ENCODE measurements at regions not wholly inside any gene's neighbourhood (a gene's known extent, or its start where the extent isn't known, plus 50 kb on each side); places are given as distances from the start of the nearest gene placed in this dataset.
A peak's percentile ranks its signal among the peaks of the same experiment; 100 is the strongest.

DNA sequence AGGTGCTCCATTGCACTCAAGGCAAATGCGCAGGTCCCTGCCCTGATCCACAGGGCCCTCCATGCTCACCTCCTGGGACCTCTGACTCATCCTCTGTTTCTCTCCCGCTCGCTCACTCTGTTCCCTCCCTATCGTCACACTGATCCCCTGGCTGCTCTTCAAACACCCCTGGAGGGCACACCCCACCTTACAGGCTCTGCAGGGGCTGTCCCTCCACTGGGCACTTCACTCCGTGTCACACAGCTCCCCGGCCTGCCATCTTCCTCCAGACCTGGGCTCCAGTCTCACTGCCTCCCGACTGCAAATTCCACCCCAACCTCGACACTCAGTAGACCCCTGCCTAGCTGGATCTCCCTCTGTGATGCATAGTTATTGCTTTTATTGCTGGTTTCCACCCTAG, 91.5 kb upstream of the PRDM11 start:
- no peak overlapping the region for H3K27ac Mint-ChIP-seq
- POLR2A ChIA-PET: no interaction called here
- no peaks in the 10 kb centered on the region for H3K36me3 Mint-ChIP-seq
- H3K9me3 Mint-ChIP-seq: no peaks in the 10 kb centered on the region
- no peak overlapping the region for H3K4me3 Mint-ChIP-seq
- no peak for DNase-seq
- H3K27me3 Mint-ChIP-seq: peaks cover 3% of the 10 kb centered on the region
- H3K4me1 Mint-ChIP-seq (ENCODE audit: low read depth): no peaks in the 10 kb centered on the region
- CTCF ChIA-PET: no interaction called here
- intact Hi-C loops (cut with micrococcal nuclease): no loop called here

DNA sequence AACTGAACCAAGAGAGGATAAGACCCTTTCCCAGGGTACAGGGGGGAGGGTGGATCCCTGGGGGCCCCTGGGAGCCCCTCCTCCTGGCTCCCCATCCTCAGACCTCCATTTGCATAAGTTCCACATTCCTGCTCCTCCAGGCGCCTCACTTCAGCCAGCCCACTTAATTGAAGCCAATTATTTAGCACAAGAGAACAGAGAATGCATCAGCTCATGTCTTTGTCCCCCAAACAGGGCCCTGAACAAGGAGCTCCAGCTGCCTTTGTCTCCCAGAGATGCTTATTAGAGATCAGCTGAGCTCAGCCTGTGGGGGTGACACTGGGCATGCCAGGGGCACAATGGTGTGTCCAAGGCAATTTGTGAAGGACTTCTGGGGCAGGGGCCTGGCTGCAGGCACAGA, 89.9 kb upstream of the PRDM11 start:
- H3K27me3 Mint-ChIP-seq: peaks cover 3% of the 10 kb centered on the region
- CTCF ChIA-PET: interaction anchor here (0.7 to 1.3 kb wide), 2 partner anchors 121 to 130 kb away, joined by 3 to 4 read pairs; no protein-coding TSS in a partner anchor
- intact Hi-C loops (cut with micrococcal nuclease): no loop called here
- no peak for DNase-seq
- H3K4me1 Mint-ChIP-seq (ENCODE audit: low read depth): no peaks in the 10 kb centered on the region
- H3K36me3 Mint-ChIP-seq: no peaks in the 10 kb centered on the region
- no peak overlapping the region for H3K27ac Mint-ChIP-seq
- no peak overlapping the region for H3K4me3 Mint-ChIP-seq
- no peaks in the 10 kb centered on the region for H3K9me3 Mint-ChIP-seq
- POLR2A ChIA-PET: no interaction called here

DNA sequence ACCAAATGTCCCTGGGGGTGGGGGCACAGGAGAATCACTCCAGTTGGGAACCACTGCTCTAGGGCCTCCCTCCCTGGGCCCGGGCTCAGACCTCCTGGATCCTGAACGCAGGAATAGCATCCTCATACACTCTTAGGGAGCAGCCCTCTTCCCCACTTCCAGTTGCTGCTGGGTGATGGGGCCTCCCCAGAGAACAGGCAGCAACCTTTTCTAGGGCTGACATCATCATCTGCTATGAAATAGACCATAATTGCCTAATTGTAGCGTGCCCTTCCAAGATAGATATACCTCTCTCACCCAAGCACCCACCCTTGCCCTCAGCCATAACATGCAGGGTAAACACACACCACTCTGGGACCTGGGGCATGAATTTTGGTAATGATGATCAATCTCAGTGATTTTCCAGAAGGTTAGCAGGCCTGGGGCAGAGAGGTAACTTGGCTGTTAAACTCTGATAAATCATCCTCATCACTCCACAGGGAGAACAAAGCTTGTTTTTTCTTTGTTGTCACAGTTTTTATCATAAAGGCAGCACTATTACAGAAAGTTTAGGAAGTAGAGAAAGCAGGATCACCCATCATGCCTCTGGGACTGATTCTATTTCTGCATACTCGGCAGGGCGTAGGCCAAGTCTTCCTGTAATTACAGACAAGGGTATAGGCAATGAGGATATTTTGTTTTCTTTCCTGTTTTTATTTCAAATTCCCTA, 88.3 kb upstream of the PRDM11 start:
- H3K9me3 Mint-ChIP-seq: peaks cover 4% of the 10 kb centered on the region
- no peaks in the 10 kb centered on the region for H3K4me1 Mint-ChIP-seq (ENCODE audit: low read depth)
- DNase-seq: no peak
- ChIA-PET POLR2A (no interaction called here), CTCF (no interaction called here)
- no peak overlapping the region for H3K4me3 Mint-ChIP-seq
- peaks cover 3% of the 10 kb centered on the region for H3K27me3 Mint-ChIP-seq
- no peak overlapping the region for H3K27ac Mint-ChIP-seq
- no peaks in the 10 kb centered on the region for H3K36me3 Mint-ChIP-seq
- intact Hi-C loops (cut with micrococcal nuclease): no loop called here

- Mint-ChIP-seq H3K27ac (no peak overlapping the region), H3K9me3 (peaks cover 6% of the 10 kb centered on the region), H3K4me3 (no peak overlapping the region), H3K27me3 (peaks cover 3% of the 10 kb centered on the region), H3K36me3 (no peaks in the 10 kb centered on the region), H3K4me1 (ENCODE audit: low read depth) (no peaks in the 10 kb centered on the region)
- ChIA-PET CTCF (no interaction called here), POLR2A (no interaction called here)
- no peak for DNase-seq
- intact Hi-C loops (cut with micrococcal nuclease): no loop called here
Observed at GRCh38 chr11:45058647-45058950, 87.8 kb upstream of the PRDM11 start.

DNA sequence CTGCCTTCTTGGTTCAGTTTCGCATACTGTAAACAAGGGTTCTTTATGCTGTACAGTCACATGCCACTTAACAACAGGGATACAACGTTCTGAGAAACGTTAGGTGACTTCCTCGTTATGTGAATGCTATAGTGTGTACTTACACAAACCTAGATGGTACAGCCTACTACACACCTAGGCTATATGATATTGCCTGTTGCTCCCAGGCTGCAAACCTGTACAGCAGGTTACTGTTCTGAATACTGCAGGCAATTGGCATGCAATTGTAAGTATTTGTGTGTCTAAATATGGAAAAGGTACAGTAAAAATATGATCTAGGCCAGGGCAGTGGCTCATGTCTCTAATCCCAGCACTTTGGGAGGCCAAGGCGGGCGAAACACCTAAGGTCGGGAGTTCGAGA, 85.7 kb upstream of the PRDM11 start:
- Mint-ChIP-seq H3K36me3 (no peaks in the 10 kb centered on the region), H3K4me1 (ENCODE audit: low read depth) (no peaks in the 10 kb centered on the region), H3K27me3 (no peaks in the 10 kb centered on the region), H3K27ac (no peak overlapping the region), H3K4me3 (no peak overlapping the region), H3K9me3 (peaks cover 11% of the 10 kb centered on the region)
- intact Hi-C loops (cut with micrococcal nuclease): no loop called here
- CTCF ChIA-PET: interaction anchor here (1.4 kb wide), 1 partner anchor 150 kb away, joined by 3 read pairs; no protein-coding TSS in a partner anchor
- POLR2A ChIA-PET: no interaction called here
- DNase-seq: no peak

- intact Hi-C loops (cut with micrococcal nuclease): no loop called here
- H3K27ac Mint-ChIP-seq: no peak overlapping the region
- no peak for DNase-seq
- no peak overlapping the region for H3K4me3 Mint-ChIP-seq
- POLR2A ChIA-PET: no interaction called here
- CTCF ChIA-PET: interaction anchor here (0.6 to 1.4 kb wide), 4 partner anchors 56 to 354 kb away, joined by 3 to 5 read pairs (median 3); no protein-coding TSS in a partner anchor
- no peaks in the 10 kb centered on the region for H3K27me3 Mint-ChIP-seq
- H3K9me3 Mint-ChIP-seq: peaks cover 15% of the 10 kb centered on the region
- no peaks in the 10 kb centered on the region for H3K36me3 Mint-ChIP-seq
- H3K4me1 Mint-ChIP-seq (ENCODE audit: low read depth): no peaks in the 10 kb centered on the region
Observed at GRCh38 chr11:45061641-45062040, 84.8 kb upstream of the PRDM11 start.

- no peaks in the 10 kb centered on the region for H3K27me3 Mint-ChIP-seq
- ChIA-PET POLR2A (no interaction called here), CTCF (interaction anchor here (0.6 to 1.4 kb wide), 4 partner anchors 32 to 151 kb away, joined by 3 to 5 read pairs (median 3); no protein-coding TSS in a partner anchor)
- no peak overlapping the region for H3K4me3 Mint-ChIP-seq
- no peaks in the 10 kb centered on the region for H3K4me1 Mint-ChIP-seq (ENCODE audit: low read depth)
- DNase-seq: no peak
- H3K36me3 Mint-ChIP-seq: no peaks in the 10 kb centered on the region
- H3K9me3 Mint-ChIP-seq: peaks cover 18% of the 10 kb centered on the region
- no peak overlapping the region for H3K27ac Mint-ChIP-seq
- intact Hi-C loops (cut with micrococcal nuclease): no loop called here
Observed at GRCh38 chr11:45062115-45062514, 84.3 kb upstream of the PRDM11 start.

DNA sequence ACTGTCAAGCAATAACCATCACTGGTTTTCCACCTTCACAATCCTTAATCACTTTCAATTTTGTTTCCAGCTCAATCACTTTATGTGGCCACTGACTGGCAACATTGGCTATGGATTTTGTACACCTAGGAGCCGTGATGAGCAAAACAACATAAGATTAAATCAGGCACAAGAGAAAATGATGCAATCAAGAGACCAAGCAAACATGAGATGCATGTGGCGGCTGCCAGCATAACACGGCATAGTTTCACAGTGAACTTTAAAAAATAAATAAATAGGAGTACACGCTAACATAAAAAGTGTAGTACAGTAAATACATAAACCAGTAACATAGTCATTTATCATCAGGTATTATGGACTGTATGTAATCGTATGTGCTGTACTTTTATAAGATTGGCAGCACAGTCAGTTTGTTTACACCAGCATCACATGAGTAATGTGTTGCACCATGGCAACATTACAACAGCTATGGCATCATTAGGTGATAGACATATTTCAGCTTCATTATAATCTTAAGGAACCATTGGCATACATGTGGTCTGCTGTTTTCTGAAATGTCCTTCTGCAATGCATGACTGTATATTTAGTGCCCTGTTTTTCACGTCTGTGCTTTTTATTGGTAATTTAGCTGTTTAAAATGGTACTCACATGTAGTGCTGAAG, 83.3 kb upstream of the PRDM11 start:
- Mint-ChIP-seq H3K4me3 (no peak overlapping the region), H3K9me3 (peaks cover 18% of the 10 kb centered on the region), H3K36me3 (no peaks in the 10 kb centered on the region), H3K27ac (no peak overlapping the region), H3K4me1 (ENCODE audit: low read depth) (no peaks in the 10 kb centered on the region), H3K27me3 (no peaks in the 10 kb centered on the region)
- CTCF ChIA-PET: interaction anchor here (0.6 to 1.8 kb wide), 5 partner anchors 33 to 152 kb away, joined by 3 to 6 read pairs (median 3); no protein-coding TSS in a partner anchor
- DNase-seq: no peak
- POLR2A ChIA-PET: no interaction called here
- intact Hi-C loops (cut with micrococcal nuclease): no loop called here

- DNase-seq: no peak
Observed at GRCh38 chr11:45063669-45064068, 82.8 kb upstream of the PRDM11 start.

DNA sequence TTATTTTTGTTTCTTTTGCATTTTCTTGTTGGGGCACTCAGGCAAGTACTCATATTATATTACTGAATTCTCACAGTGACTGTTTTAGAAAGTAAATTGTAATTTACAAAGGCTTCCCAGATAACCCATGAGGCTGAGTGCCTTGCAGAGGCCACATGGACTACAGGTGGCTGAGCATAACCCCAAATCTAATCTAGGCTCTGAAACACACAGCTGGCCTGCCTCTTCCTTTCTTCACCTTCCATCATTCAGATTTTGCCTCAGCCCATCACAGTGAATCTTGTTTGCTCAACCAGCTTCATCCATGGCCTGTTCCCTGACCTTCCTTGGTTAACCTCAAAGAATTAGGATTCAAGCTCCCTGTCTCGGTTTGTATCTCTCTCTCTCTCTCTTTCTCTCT, 78.5 kb upstream of the PRDM11 start:
- peaks cover 15% of the 10 kb centered on the region for H3K9me3 Mint-ChIP-seq
- CTCF ChIA-PET: interaction anchor here (0.8 kb wide), 1 partner anchor 141 kb away, joined by 3 read pairs; no protein-coding TSS in a partner anchor
- H3K27me3 Mint-ChIP-seq: no peaks in the 10 kb centered on the region
- DNase-seq: no peak
- no peak overlapping the region for H3K4me3 Mint-ChIP-seq
- intact Hi-C loops (cut with micrococcal nuclease): no loop called here
- no peaks in the 10 kb centered on the region for H3K4me1 Mint-ChIP-seq (ENCODE audit: low read depth)
- POLR2A ChIA-PET: no interaction called here
- no peak overlapping the region for H3K27ac Mint-ChIP-seq
- H3K36me3 Mint-ChIP-seq: no peaks in the 10 kb centered on the region

More at GRCh38 chr11:45063669-45064068, 82.8 kb upstream of the PRDM11 start:
- Mint-ChIP-seq H3K9me3 (peaks cover 18% of the 10 kb centered on the region), H3K27ac (no peak overlapping the region), H3K27me3 (no peaks in the 10 kb centered on the region), H3K36me3 (no peaks in the 10 kb centered on the region), H3K4me1 (ENCODE audit: low read depth) (no peaks in the 10 kb centered on the region), H3K4me3 (no peak overlapping the region)
- ChIA-PET CTCF (interaction anchor here (0.5 to 1.8 kb wide), 4 partner anchors 43 to 156 kb away, joined by 3 to 6 read pairs (median 3); no protein-coding TSS in a partner anchor), POLR2A (no interaction called here)
- intact Hi-C loops (cut with micrococcal nuclease): no loop called here

DNA sequence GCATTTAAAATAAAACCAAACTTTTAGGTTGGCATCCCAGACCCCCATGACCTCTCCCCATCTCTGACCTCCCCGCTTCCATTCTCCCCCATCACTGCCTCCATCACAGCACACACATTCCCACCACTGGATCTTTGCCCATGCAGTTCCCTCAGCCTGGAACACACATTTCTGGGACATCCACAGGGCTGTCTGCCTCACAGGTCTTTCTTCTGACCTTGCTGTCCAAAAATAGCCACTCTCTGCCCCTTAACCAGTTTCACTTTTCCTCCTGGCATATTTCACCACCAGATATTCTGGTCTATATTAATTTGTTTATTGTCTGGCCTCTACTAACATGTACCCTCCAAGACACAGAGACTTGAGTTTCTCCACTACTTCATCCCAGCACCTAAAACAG, 75.2 kb upstream of the PRDM11 start:
- no peak for DNase-seq
- peaks cover 4% of the 10 kb centered on the region for H3K4me1 Mint-ChIP-seq (ENCODE audit: low read depth)
- H3K36me3 Mint-ChIP-seq: no peaks in the 10 kb centered on the region
- H3K27me3 Mint-ChIP-seq: no peaks in the 10 kb centered on the region
- intact Hi-C loops (cut with micrococcal nuclease): no loop called here
- POLR2A ChIA-PET: no interaction called here
- CTCF ChIA-PET: interaction anchor here (1.2 kb wide), 1 partner anchor 144 kb away, joined by 4 read pairs; no protein-coding TSS in a partner anchor
- no peak overlapping the region for H3K4me3 Mint-ChIP-seq
- H3K9me3 Mint-ChIP-seq: peaks cover 6% of the 10 kb centered on the region
- H3K27ac Mint-ChIP-seq: no peak overlapping the region

DNA sequence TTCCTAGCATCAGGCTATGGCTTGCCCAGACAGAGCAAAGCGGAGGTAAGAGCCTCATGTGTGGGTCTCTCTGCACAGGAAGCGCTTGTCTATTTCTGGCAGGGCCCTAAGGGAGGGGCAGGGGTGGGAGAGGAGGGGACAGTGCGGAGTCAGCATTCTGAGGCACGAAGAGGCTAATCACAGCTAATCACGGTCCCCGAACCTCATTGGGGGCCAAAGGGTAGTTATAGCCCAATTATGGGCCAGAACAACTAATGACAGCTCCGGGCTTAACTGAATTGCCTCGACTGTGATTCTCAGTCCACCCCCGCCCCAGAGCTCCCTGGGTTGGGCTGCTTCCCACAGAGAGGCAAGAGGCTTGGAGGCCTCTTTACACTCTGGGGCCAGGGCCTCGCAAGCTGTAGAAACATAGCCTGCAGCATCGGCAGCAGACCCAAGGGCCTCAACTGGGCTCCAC, 72.7 kb upstream of the PRDM11 start:
- no peaks in the 10 kb centered on the region for H3K27me3 Mint-ChIP-seq
- CTCF ChIA-PET: interaction anchor here (0.8 kb wide), 1 partner anchor 147 kb away, joined by 3 read pairs; no protein-coding TSS in a partner anchor
- H3K9me3 Mint-ChIP-seq: no peaks in the 10 kb centered on the region
- no peak overlapping the region for H3K27ac Mint-ChIP-seq
- peaks cover 4% of the 10 kb centered on the region for H3K4me1 Mint-ChIP-seq (ENCODE audit: low read depth)
- peak; percentile 11 for DNase-seq
- H3K36me3 Mint-ChIP-seq: no peaks in the 10 kb centered on the region
- POLR2A ChIA-PET: no interaction called here
- H3K4me3 Mint-ChIP-seq: no peak overlapping the region
- intact Hi-C loops (cut with micrococcal nuclease): no loop called here

DNA sequence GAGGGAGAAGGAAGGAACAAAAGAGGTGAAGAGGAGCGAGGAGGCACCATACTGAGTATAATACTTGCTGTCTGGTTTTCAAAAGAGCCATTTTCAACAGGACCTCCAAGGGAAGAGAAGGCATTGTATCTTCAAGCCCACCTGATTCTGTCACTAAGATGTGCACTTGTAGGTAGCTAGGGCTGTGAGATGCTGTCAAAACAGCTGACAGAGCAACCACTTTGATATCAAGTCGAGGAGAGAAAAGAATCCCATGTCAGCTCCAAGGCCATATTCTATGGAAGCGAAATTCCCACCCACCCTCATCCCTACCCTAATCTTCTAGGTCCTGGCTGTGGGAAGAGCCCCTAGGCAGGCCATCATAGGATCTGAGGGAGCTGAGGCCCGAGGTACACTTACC, 70.9 kb upstream of the PRDM11 start:
- H3K4me1 Mint-ChIP-seq (ENCODE audit: low read depth): peaks cover 21% of the 10 kb centered on the region
- H3K27ac Mint-ChIP-seq: no peak overlapping the region
- H3K36me3 Mint-ChIP-seq: no peaks in the 10 kb centered on the region
- POLR2A ChIA-PET: no interaction called here
- intact Hi-C loops (cut with micrococcal nuclease): no loop called here
- CTCF ChIA-PET: no interaction called here
- no peak for DNase-seq
- H3K4me3 Mint-ChIP-seq: no peak overlapping the region
- no peaks in the 10 kb centered on the region for H3K9me3 Mint-ChIP-seq
- no peaks in the 10 kb centered on the region for H3K27me3 Mint-ChIP-seq

Data from activated CD4-positive, alpha-beta memory T cell treated with anti-CD3 and anti-CD28 coated beads for 36 hours (primary cell).